Hepatocyte (in vitro differentiated cells): ENCODE measurements at regions not wholly inside any gene's neighbourhood (a gene's known extent, or its start where the extent isn't known, plus 50 kb on each side); places are given as distances from the start of the nearest gene placed in this dataset.

ENCODE experiments used
- DNase-seq: peaks from one replicate; pipeline ENCODE4 v3.0.0-alpha.2; 2016; ENCODE audit warnings: low spot score
- H2AFZ ChIP-seq: fragments of 200-600 bp; sonication (generic); 2 replicates; pipeline ENCODE4 v1.6.0; 2016; ENCODE audit warnings: antibody characterized with exemption, mild to moderate bottlenecking
- H3K27ac ChIP-seq: fragments of 200-600 bp; sonication (generic); 2 replicates; pipeline ENCODE4 v1.5.1; 2016; ENCODE audit warnings: mild to moderate bottlenecking
- H3K27me3 ChIP-seq: fragments of 200-600 bp; sonication (generic); 2 replicates; pipeline ENCODE4 v1.6.1; 2016
- H3K36me3 ChIP-seq: fragments of 200-600 bp; sonication (generic); replicated peaks from 2 replicates; pipeline ENCODE4 v1.5.1; 2016; ENCODE audit warnings: low read depth; ENCODE audit not compliant: insufficient read depth
- H3K4me1 ChIP-seq: fragments of 200-600 bp; sonication (generic); 2 replicates; pipeline ENCODE4 v1.5.1; 2016; ENCODE audit warnings: mild to moderate bottlenecking, moderate library complexity; ENCODE audit not compliant: insufficient read depth
- H3K4me2 ChIP-seq: fragments of 200-600 bp; sonication (generic); 2 replicates; pipeline ENCODE4 v1.6.0; 2016
- H3K4me3 ChIP-seq: fragments of 200-600 bp; sonication (generic); 2 replicates; pipeline ENCODE4 v1.5.1; 2016; ENCODE audit warnings: mild to moderate bottlenecking
- H3K79me2 ChIP-seq: fragments of 200-600 bp; sonication (generic); 2 replicates; pipeline ENCODE4 v1.6.0; 2017; ENCODE audit warnings: mild to moderate bottlenecking
- H3K9me2 ChIP-seq: fragments of 200-600 bp; sonication (generic); replicated peaks from 2 replicates; pipeline ENCODE4 v1.6.0; 2017; ENCODE audit warnings: mild to moderate bottlenecking; ENCODE audit not compliant: insufficient read depth
- H3K9me3 ChIP-seq: fragments of 200-600 bp; sonication (generic); 2 replicates; pipeline ENCODE4 v1.5.1; 2016; ENCODE audit warnings: low read depth, mild to moderate bottlenecking
- H4K20me1 ChIP-seq: fragments of 200-600 bp; sonication (generic); 2 replicates; pipeline ENCODE4 v1.6.0; 2016; ENCODE audit warnings: mild to moderate bottlenecking; ENCODE audit not compliant: insufficient read depth, poor library complexity, severe bottlenecking
- EZH2 ChIP-seq: fragments of 200-600 bp; sonication (generic); IDR thresholded peaks from 2 replicates; pipeline ENCODE4 v1.6.1; 2016; ENCODE audit warnings: antibody characterized with exemption, mild to moderate bottlenecking, borderline replicate concordance
- EZH2phosphoT487 ChIP-seq: fragments of 200-600 bp; sonication (generic); IDR thresholded peaks from one replicate; pipeline ENCODE4 v1.6.1; 2018; ENCODE audit warnings: antibody characterized with exemption, mild to moderate bottlenecking, low read depth, moderate library complexity; ENCODE audit not compliant: unreplicated experiment, severe bottlenecking
- WGBS: methylation state at CpG from one replicate; pipeline ENCODE4 v1.1.6; 2016; ENCODE audit warnings: low lambda C conversion rate; ENCODE audit errors: missing lambda C conversion rate; 5-methylcytosine and 5-hydroxymethylcytosine counted together
- TF ChIP-seq, protein P1 (sequence below): fragments of 200-600 bp; sonication (generic); IDR thresholded peaks from 2 replicates; pipeline ENCODE4 v1.5.1; 2016; ENCODE audit warnings: antibody characterized with exemption, mild to moderate bottlenecking; ENCODE audit not compliant: poor library complexity

DNA sequence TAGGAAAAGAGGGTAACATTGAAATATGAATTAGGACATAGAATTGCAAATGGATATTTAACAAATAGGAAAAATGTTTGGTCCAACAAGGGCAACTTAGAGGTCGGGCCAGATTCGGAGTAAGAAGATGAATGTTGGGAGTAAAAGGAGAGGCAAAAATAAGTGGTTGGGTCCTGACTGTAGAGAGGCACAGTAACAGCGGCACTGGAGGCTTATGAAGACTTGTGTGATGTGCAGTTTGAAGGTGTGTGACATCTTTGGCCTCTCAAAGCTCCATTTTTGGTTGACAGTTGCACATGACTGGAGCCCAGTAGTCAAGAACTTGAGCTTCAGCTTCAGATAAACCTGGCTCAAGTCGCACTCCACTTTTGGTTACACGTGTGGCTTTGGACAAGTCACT, 109.9 kb upstream of the PAXBP1 start:
- no peaks in the 10 kb centered on the region for H3K9me2 ChIP-seq
- no peak overlapping the region for H3K27ac ChIP-seq
- no peak for TF ChIP-seq EZH2phosphoT487
- no peak for TF ChIP-seq EZH2
- TF ChIP-seq, protein P1, sequence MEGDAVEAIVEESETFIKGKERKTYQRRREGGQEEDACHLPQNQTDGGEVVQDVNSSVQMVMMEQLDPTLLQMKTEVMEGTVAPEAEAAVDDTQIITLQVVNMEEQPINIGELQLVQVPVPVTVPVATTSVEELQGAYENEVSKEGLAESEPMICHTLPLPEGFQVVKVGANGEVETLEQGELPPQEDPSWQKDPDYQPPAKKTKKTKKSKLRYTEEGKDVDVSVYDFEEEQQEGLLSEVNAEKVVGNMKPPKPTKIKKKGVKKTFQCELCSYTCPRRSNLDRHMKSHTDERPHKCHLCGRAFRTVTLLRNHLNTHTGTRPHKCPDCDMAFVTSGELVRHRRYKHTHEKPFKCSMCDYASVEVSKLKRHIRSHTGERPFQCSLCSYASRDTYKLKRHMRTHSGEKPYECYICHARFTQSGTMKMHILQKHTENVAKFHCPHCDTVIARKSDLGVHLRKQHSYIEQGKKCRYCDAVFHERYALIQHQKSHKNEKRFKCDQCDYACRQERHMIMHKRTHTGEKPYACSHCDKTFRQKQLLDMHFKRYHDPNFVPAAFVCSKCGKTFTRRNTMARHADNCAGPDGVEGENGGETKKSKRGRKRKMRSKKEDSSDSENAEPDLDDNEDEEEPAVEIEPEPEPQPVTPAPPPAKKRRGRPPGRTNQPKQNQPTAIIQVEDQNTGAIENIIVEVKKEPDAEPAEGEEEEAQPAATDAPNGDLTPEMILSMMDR, result no peak
- no peak for DNase-seq
- no peak overlapping the region for H2AFZ ChIP-seq
- no peaks in the 10 kb centered on the region for H3K4me1 ChIP-seq
- 94% methylated on average over 5 of the region's 5 CpGs for WGBS
- no peaks in the 10 kb centered on the region for H3K9me3 ChIP-seq
- no peaks in the 10 kb centered on the region for H3K36me3 ChIP-seq
- H3K27me3 ChIP-seq, result no peaks in the 10 kb centered on the region
- H3K4me2 ChIP-seq, result no peak overlapping the region
- no peaks in the 10 kb centered on the region for H4K20me1 ChIP-seq
- no peak overlapping the region for H3K4me3 ChIP-seq
- H3K79me2 ChIP-seq, result no peaks in the 10 kb centered on the region

DNA sequence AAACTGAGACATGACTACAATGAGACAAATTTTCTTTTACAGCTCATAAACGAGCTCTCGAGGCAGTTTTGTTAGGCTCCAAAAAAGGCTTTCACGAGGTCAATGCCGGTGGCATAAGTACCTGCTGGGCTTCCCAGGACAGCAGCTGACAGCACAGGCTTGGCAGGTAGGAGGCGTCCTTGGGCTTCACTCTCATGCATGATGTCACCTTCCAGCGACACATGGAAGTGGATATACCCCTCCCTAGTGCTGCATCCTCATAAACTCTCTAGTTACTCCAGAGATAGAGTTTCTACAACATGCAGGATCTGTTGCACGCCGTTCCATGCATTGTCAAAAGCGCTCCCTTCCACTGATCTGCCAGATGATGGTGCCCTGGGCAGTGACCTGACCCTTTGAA, 112.5 kb upstream of the PAXBP1 start:
- Histone ChIP-seq H3K4me1 (no peaks in the 10 kb centered on the region), H3K9me3 (no peaks in the 10 kb centered on the region), H4K20me1 (no peaks in the 10 kb centered on the region), H2AFZ (no peak overlapping the region), H3K4me2 (no peak overlapping the region), H3K4me3 (no peak overlapping the region), H3K27me3 (peaks cover 11% of the 10 kb centered on the region), H3K9me2 (no peaks in the 10 kb centered on the region), H3K79me2 (no peaks in the 10 kb centered on the region), H3K36me3 (no peaks in the 10 kb centered on the region), H3K27ac (no peak overlapping the region)
- no peak for DNase-seq
- TF ChIP-seq EZH2phosphoT487, result no peak
- TF ChIP-seq, protein P1, result no peak
- no peak for TF ChIP-seq EZH2
- 73% methylated on average over 9 of the region's 9 CpGs for WGBS

DNA sequence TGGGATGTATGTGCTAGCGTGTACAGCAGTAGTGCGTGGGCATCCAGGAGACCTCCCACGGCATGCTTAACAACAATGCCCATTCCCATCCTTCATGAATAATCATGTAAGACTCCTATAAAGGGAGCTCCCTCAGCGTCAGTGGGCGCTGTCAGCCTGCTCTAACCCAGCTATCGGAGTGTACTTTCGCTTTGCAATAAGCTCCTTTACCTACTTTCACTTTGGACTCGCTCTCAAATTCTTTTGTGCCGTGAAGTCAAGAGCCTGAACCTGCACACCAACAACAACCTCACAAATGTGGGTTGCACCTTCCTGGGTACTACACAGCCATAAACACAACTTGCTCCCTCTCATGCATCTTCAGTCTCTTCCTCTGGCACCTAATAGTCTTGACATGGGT, 114.8 kb upstream of the PAXBP1 start:
- WGBS, result 85% methylated on average over 9 of the region's 9 CpGs
- H3K4me3 ChIP-seq, result no peak overlapping the region
- no peak overlapping the region for H3K4me2 ChIP-seq

More for the DNA sequence above, 114.8 kb upstream of the PAXBP1 start:
- H3K4me1 ChIP-seq, result no peaks in the 10 kb centered on the region
- no peaks in the 10 kb centered on the region for H3K9me3 ChIP-seq
- H3K79me2 ChIP-seq, result no peaks in the 10 kb centered on the region
- H3K27me3 ChIP-seq, result peaks cover 19% of the 10 kb centered on the region
- H4K20me1 ChIP-seq, result no peaks in the 10 kb centered on the region
- no peaks in the 10 kb centered on the region for H3K9me2 ChIP-seq
- H3K36me3 ChIP-seq, result no peaks in the 10 kb centered on the region
- no peak for DNase-seq
- H3K27ac ChIP-seq, result no peak overlapping the region
- H2AFZ ChIP-seq, result no peak overlapping the region
- no peak for TF ChIP-seq EZH2phosphoT487
- no peak for TF ChIP-seq EZH2
- TF ChIP-seq, protein P1, result no peak
